H9 (cell line): ENCODE measurements at regions not wholly inside any gene's neighbourhood (a gene's known extent, or its start where the extent isn't known, plus 50 kb on each side); places are given as distances from the start of the nearest gene placed in this dataset.

Experiments used
- DNase-seq: peaks from one replicate; pipeline ENCODE4 v3.0.0-alpha.2; 2017
- H2AFZ ChIP-seq: one replicate; pipeline ENCODE4 v1.6.1; 2013; ENCODE audit warnings: mild to moderate bottlenecking, low read length, control low read depth, moderate library complexity
- H2AK5ac ChIP-seq: 2 replicates; pipeline ENCODE4 v1.6.1; 2013; ENCODE audit warnings: low read length, control low read depth, mixed read lengths; ENCODE audit not compliant: insufficient read length
- H2BK120ac ChIP-seq: one replicate; pipeline ENCODE4 v1.6.1; 2013; ENCODE audit warnings: low read depth, mild to moderate bottlenecking, low read length, control low read depth, inconsistent platforms; ENCODE audit not compliant: poor library complexity, severe bottlenecking
- H2BK12ac ChIP-seq: 2 replicates; pipeline ENCODE4 v1.6.1; 2013; ENCODE audit warnings: low read length, control low read depth, mixed read lengths, low read depth; ENCODE audit not compliant: insufficient read length
- H2BK15ac ChIP-seq: 2 replicates; pipeline ENCODE4 v1.6.1; 2013; ENCODE audit warnings: low read depth, low read length, control low read depth
- H2BK20ac ChIP-seq: one replicate; pipeline ENCODE4 v1.6.1; 2013; ENCODE audit warnings: low read depth, mild to moderate bottlenecking, low read length, control low read depth, inconsistent platforms; ENCODE audit not compliant: poor library complexity, severe bottlenecking
- H2BK5ac ChIP-seq: 2 replicates; pipeline ENCODE4 v1.6.1; 2013; ENCODE audit warnings: low read length, control low read depth, mixed read lengths; ENCODE audit not compliant: insufficient read length
- H3K14ac ChIP-seq: 2 replicates; pipeline ENCODE4 v1.6.1; 2013; ENCODE audit warnings: low read length, control low read depth; ENCODE audit not compliant: insufficient read depth
- H3K18ac ChIP-seq: 2 replicates; pipeline ENCODE4 v1.6.1; 2013; ENCODE audit warnings: low read depth, mild to moderate bottlenecking, mixed read lengths, low read length, control low read depth; ENCODE audit not compliant: insufficient read length
- H3K23ac ChIP-seq: 2 replicates; pipeline ENCODE4 v1.6.1; 2013; ENCODE audit warnings: low read length, control low read depth, mixed read lengths, low read depth; ENCODE audit not compliant: insufficient read length
- H3K23me2 ChIP-seq: 2 replicates; pipeline ENCODE4 v1.6.1; 2013; ENCODE audit warnings: low read depth, mild to moderate bottlenecking, mixed read lengths, low read length, control low read depth; ENCODE audit not compliant: insufficient read length, poor library complexity, severe bottlenecking
- H3K27ac ChIP-seq: 2 replicates; pipeline ENCODE4 v1.5.1; 2013; ENCODE audit warnings: low read length, control low read depth, mixed read lengths, low read depth; ENCODE audit not compliant: insufficient read length
- H3K27me3 ChIP-seq: 2 replicates; pipeline ENCODE4 v1.6.1; 2013; ENCODE audit warnings: low read length, control low read depth, inconsistent platforms; ENCODE audit not compliant: insufficient read depth
- H3K4ac ChIP-seq: 2 replicates; pipeline ENCODE4 v1.6.1; 2013; ENCODE audit warnings: low read depth, mild to moderate bottlenecking, control low read depth, inconsistent platforms, low read length, moderate library complexity
- H3K4me1 ChIP-seq: 2 replicates; pipeline ENCODE4 v1.6.1; 2013; ENCODE audit warnings: low read length, control low read depth, inconsistent platforms; ENCODE audit not compliant: insufficient read depth
- H3K4me2 ChIP-seq: 2 replicates; pipeline ENCODE4 v1.6.1; 2013; ENCODE audit warnings: low read length, control low read depth, mixed read lengths; ENCODE audit not compliant: insufficient read length, insufficient read depth
- H3K56ac ChIP-seq: 2 replicates; pipeline ENCODE4 v1.6.1; 2013; ENCODE audit warnings: low read depth, mild to moderate bottlenecking, mixed read lengths, low read length, control low read depth; ENCODE audit not compliant: insufficient read length
- H3K79me1 ChIP-seq: 2 replicates; pipeline ENCODE4 v1.6.1; 2013; ENCODE audit warnings: low read depth, mild to moderate bottlenecking, moderate library complexity, low read length, control low read depth, inconsistent platforms; ENCODE audit not compliant: insufficient read depth, poor library complexity, severe bottlenecking
- H3K79me2 ChIP-seq: 2 replicates; pipeline ENCODE4 v1.6.1; 2013; ENCODE audit warnings: low read length, control low read depth, inconsistent platforms; ENCODE audit not compliant: insufficient read depth
- H3K9ac ChIP-seq: 2 replicates; pipeline ENCODE4 v1.6.1; 2013; ENCODE audit warnings: low read length, control low read depth, mixed read lengths; ENCODE audit not compliant: insufficient read length; ENCODE audit errors: extremely low read depth
- H3K9me3 ChIP-seq: one replicate; pipeline ENCODE4 v1.6.1; 2013; ENCODE audit warnings: low read depth, low read length, inconsistent platforms; ENCODE audit not compliant: control insufficient read depth
- H3T11ph ChIP-seq: one replicate; pipeline ENCODE4 v1.6.1; 2013; ENCODE audit warnings: mild to moderate bottlenecking, low read length, control low read depth, inconsistent platforms
- H4K20me1 ChIP-seq: one replicate; pipeline ENCODE4 v1.6.1; 2013; ENCODE audit not compliant: control insufficient read depth, insufficient read length, insufficient read depth
- H4K5ac ChIP-seq: 2 replicates; pipeline ENCODE4 v1.6.1; 2013; ENCODE audit warnings: low read depth, mild to moderate bottlenecking, mixed read lengths, low read length, control low read depth; ENCODE audit not compliant: insufficient read length
- H4K8ac ChIP-seq: replicated peaks from 2 replicates; pipeline ENCODE4 v1.6.1; 2013; ENCODE audit warnings: low read length, control low read depth, mixed read lengths, low read depth; ENCODE audit not compliant: insufficient read length
- H4K91ac ChIP-seq: 2 replicates; pipeline ENCODE4 v1.6.1; 2013; ENCODE audit warnings: low read depth, mild to moderate bottlenecking, moderate library complexity, mixed read lengths, low read length, control low read depth; ENCODE audit not compliant: insufficient read length
- H3K27ac Mint-ChIP-seq, 3 experiments: 2 replicates in 2 of 3; 3 replicates in 1 of 3; pipeline ENCODE4 v1.8.0; 2020 to 2021; ENCODE audit warnings: mixed read lengths in 3 of 3, mild to moderate bottlenecking in 1 of 3, moderate library complexity in 1 of 3
- H3K27me3 Mint-ChIP-seq: 2 replicates; pipeline ENCODE4 v1.8.0; 2021; ENCODE audit warnings: low read depth, mild to moderate bottlenecking, moderate library complexity, mixed read lengths
- H3K36me3 Mint-ChIP-seq, 3 experiments: 2 replicates in 2 of 3; 3 replicates in 1 of 3; pipeline ENCODE4 v1.8.0; 2020 to 2021; ENCODE audit warnings: low read depth in 3 of 3, mixed read lengths in 3 of 3; ENCODE audit not compliant: insufficient read depth in 1 of 3
- H3K4me1 Mint-ChIP-seq, 2 experiments: 2 replicates each; pipeline ENCODE4 v1.8.0; 2020; ENCODE audit warnings: mixed read lengths in 2 of 2
- H3K4me3 Mint-ChIP-seq, 2 experiments: 2 replicates in 1 of 2; 3 replicates in 1 of 2; pipeline ENCODE4 v1.8.0; 2020 to 2021; ENCODE audit warnings: mild to moderate bottlenecking in 2 of 2, mixed read lengths in 2 of 2, moderate library complexity in 1 of 2
- H3K9me3 Mint-ChIP-seq, 2 experiments: 2 replicates in 1 of 2; 3 replicates in 1 of 2; pipeline ENCODE4 v1.8.0; 2020; ENCODE audit warnings: mild to moderate bottlenecking in 2 of 2, mixed read lengths in 2 of 2, moderate library complexity in 1 of 2
- WGBS: extraction: QIAGEN DNeasy Blood & Tissue Kit; methylation state at CpG from one replicate; pipeline ENCODE4 v1.1.7; 2013; ENCODE audit warnings: missing lambda C conversion rate, low lambda C conversion rate, mixed read lengths; ENCODE audit not compliant: insufficient read length; ENCODE audit errors: extremely low coverage; 5-methylcytosine and 5-hydroxymethylcytosine counted together
- TF ChIP-seq, protein P1 (sequence below): fragments of 200-600 bp; sonication (generic); conservative IDR thresholded peaks from 3 replicates; pipeline ENCODE4 v1.8.0; 2021; ENCODE audit warnings: antibody characterized with exemption, mild to moderate bottlenecking

DNA sequence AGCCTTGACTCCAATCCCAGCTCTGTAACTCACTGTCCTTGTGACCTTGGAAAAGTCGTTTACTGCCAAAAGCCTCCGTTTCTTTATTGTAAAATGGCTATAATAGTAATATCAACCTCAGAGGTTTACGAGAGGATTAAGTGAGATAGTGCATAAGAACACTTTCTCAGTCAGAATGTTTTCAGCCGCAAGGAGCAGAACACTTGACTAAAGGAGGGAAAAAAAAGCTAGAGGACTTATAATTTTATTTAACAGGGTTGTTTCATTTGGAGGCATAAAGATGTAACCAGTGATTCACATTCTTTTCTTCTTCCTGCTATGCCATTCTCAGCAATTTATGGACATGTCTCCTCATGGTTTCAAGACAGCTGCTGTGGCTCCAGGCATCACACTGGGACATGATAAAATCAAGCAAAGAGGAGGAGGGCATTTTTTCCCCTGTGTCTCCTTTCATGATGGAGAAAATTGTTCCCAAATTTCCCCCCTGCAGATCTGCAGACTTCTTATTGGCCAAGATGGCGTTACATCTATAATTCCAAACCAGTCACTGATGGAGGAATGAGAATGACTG lies 143.0 kb upstream of the PTPN1 start:
- H3K4me3 Mint-ChIP-seq: no peak overlapping the region
- Histone ChIP-seq H2BK12ac (no peak overlapping the region), H3K79me1 (no peaks in the 10 kb centered on the region), H3K27ac (no peak overlapping the region), H4K91ac (no peak overlapping the region), H4K5ac (no peak overlapping the region), H2BK20ac (no peak overlapping the region), H2BK5ac (no peak overlapping the region), H3K23me2 (no peaks in the 10 kb centered on the region), H3K56ac (no peak overlapping the region), H3K4ac (no peak overlapping the region), H4K20me1 (no peaks in the 10 kb centered on the region), H2BK15ac (no peak overlapping the region), H3K18ac (no peak overlapping the region), H3K79me2 (no peaks in the 10 kb centered on the region), H3K9me3 (no peaks in the 10 kb centered on the region), H3K27me3 (no peaks in the 10 kb centered on the region), H3K4me1 (no peaks in the 10 kb centered on the region), H2AK5ac (no peak overlapping the region), H3K23ac (no peak overlapping the region), H3K9ac (no peak overlapping the region), H4K8ac (no peak overlapping the region), H2AFZ (no peak overlapping the region), H3K14ac (no peak overlapping the region), H2BK120ac (no peak overlapping the region), H3T11ph (no peak overlapping the region), H3K4me2 (no peak overlapping the region)
- no peaks in the 10 kb centered on the region for H3K9me3 Mint-ChIP-seq
- TF ChIP-seq, protein P1, sequence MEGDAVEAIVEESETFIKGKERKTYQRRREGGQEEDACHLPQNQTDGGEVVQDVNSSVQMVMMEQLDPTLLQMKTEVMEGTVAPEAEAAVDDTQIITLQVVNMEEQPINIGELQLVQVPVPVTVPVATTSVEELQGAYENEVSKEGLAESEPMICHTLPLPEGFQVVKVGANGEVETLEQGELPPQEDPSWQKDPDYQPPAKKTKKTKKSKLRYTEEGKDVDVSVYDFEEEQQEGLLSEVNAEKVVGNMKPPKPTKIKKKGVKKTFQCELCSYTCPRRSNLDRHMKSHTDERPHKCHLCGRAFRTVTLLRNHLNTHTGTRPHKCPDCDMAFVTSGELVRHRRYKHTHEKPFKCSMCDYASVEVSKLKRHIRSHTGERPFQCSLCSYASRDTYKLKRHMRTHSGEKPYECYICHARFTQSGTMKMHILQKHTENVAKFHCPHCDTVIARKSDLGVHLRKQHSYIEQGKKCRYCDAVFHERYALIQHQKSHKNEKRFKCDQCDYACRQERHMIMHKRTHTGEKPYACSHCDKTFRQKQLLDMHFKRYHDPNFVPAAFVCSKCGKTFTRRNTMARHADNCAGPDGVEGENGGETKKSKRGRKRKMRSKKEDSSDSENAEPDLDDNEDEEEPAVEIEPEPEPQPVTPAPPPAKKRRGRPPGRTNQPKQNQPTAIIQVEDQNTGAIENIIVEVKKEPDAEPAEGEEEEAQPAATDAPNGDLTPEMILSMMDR: no peak
- no peaks in the 10 kb centered on the region for H3K36me3 Mint-ChIP-seq
- DNase-seq: no peak
- WGBS: no CpG with 5 or more reads among the region's 5 CpGs
- H3K4me1 Mint-ChIP-seq: peaks cover 0 to 5% of the 10 kb centered on the region in 2 experiments; a peak in 3 of 4 replicates
- peaks cover 9% of the 10 kb centered on the region; the same call in 1 of the 2 replicates for H3K27me3 Mint-ChIP-seq
- H3K27ac Mint-ChIP-seq: no peak overlapping the region
